ENCODE measurements at regions not wholly inside any gene's neighbourhood (a gene's known extent, or its start where the extent isn't known, plus 50 kb on each side); places are given as distances from the start of the nearest gene placed in this dataset.

- TF ChIP-seq EZH2 (IDR thresholded peaks at IDR 0.05; ENCODE audit: low read length, unreplicated experiment) (no peak), CTCF (conservative IDR thresholded peaks at IDR 0.05; ENCODE audit: low read depth, low read length) (no peak), EZH2phosphoT487 (IDR thresholded peaks at IDR 0.05; ENCODE audit: borderline replicate concordance, low read length) (no peak)
Measured at GRCh38 chr17:77476498-77476897, 335.7 kb downstream of the SEC14L1 start.

Measured in PC-3 (cell line).